ENCODE measurements at regions not wholly inside any gene's neighbourhood (a gene's known extent, or its start where the extent isn't known, plus 50 kb on each side); places are given as distances from the start of the nearest gene placed in this dataset.

GRCh38 chr10:63064706-63065105 is 68.4 kb upstream of the NRBF2 start:
- Histone ChIP-seq H3K27ac (no peak overlapping the region), H3K4me3 (ENCODE audit: low read depth, low read length) (no peak overlapping the region), H3K27me3 (ENCODE audit: insufficient read depth, low read depth, severe bottlenecking) (peaks cover 58% of the 10 kb centered on the region), H3K9me3 (ENCODE audit: severe bottlenecking) (no peaks in the 10 kb centered on the region), H3K36me3 (no peaks in the 10 kb centered on the region)
- TF ChIP-seq CTCF (IDR thresholded peaks at IDR 0.05; ENCODE audit: low read depth, low read length): no peak
- no peak for DNase-seq

- Histone ChIP-seq H3K27ac (no peak overlapping the region), H3K36me3 (no peaks in the 10 kb centered on the region), H3K9me3 (ENCODE audit: severe bottlenecking) (no peaks in the 10 kb centered on the region), H3K27me3 (ENCODE audit: insufficient read depth, low read depth, severe bottlenecking) (peaks cover 44% of the 10 kb centered on the region), H3K4me3 (ENCODE audit: low read depth, low read length) (no peak overlapping the region)
- no peak for TF ChIP-seq CTCF (IDR thresholded peaks at IDR 0.05; ENCODE audit: low read depth, low read length)
- no peak for DNase-seq
Measured at GRCh38 chr10:63058236-63058635, 74.9 kb upstream of the NRBF2 start.

- DNase-seq: no peak
Measured at GRCh38 chr10:63057509-63057908, 75.6 kb upstream of the NRBF2 start.

GRCh38 chr10:63055705-63056104 is 77.4 kb upstream of the NRBF2 start:
- H3K4me3 ChIP-seq (ENCODE audit: low read depth, low read length): no peak overlapping the region
- H3K27ac ChIP-seq: no peak overlapping the region
- no peak for TF ChIP-seq CTCF (IDR thresholded peaks at IDR 0.05; ENCODE audit: low read depth, low read length)
- no peaks in the 10 kb centered on the region for H3K9me3 ChIP-seq (ENCODE audit: severe bottlenecking)
- no peaks in the 10 kb centered on the region for H3K36me3 ChIP-seq
- H3K27me3 ChIP-seq (ENCODE audit: insufficient read depth, low read depth, severe bottlenecking): peaks cover 56% of the 10 kb centered on the region
- DNase-seq: no peak

More at GRCh38 chr10:63057509-63057908, 75.6 kb upstream of the NRBF2 start:
- Histone ChIP-seq H3K27ac (no peak overlapping the region), H3K36me3 (no peaks in the 10 kb centered on the region), H3K4me3 (ENCODE audit: low read depth, low read length) (no peak overlapping the region), H3K9me3 (ENCODE audit: severe bottlenecking) (no peaks in the 10 kb centered on the region), H3K27me3 (ENCODE audit: insufficient read depth, low read depth, severe bottlenecking) (peaks cover 46% of the 10 kb centered on the region)
- TF ChIP-seq CTCF (IDR thresholded peaks at IDR 0.05; ENCODE audit: low read depth, low read length): no peak

GRCh38 chr10:63054889-63055611 is 78.1 kb upstream of the NRBF2 start:
- Histone ChIP-seq H3K4me3 (ENCODE audit: low read depth, low read length) (no peak overlapping the region), H3K27me3 (ENCODE audit: insufficient read depth, low read depth, severe bottlenecking) (peaks cover 58% of the 10 kb centered on the region), H3K36me3 (no peaks in the 10 kb centered on the region), H3K9me3 (ENCODE audit: severe bottlenecking) (no peaks in the 10 kb centered on the region), H3K27ac (no peak overlapping the region)
- DNase-seq: no peak
- no peak for TF ChIP-seq CTCF (IDR thresholded peaks at IDR 0.05; ENCODE audit: low read depth, low read length)

GRCh38 chr10:63052083-63052482 is 81.0 kb upstream of the NRBF2 start:
- H3K9me3 ChIP-seq (ENCODE audit: severe bottlenecking): peaks cover 3% of the 10 kb centered on the region
- no peak overlapping the region for H3K27ac ChIP-seq
- H3K4me3 ChIP-seq (ENCODE audit: low read depth, low read length): no peak overlapping the region
- H3K36me3 ChIP-seq: no peaks in the 10 kb centered on the region
- no peak for DNase-seq
- peaks cover 65% of the 10 kb centered on the region for H3K27me3 ChIP-seq (ENCODE audit: insufficient read depth, low read depth, severe bottlenecking)
- TF ChIP-seq CTCF (IDR thresholded peaks at IDR 0.05; ENCODE audit: low read depth, low read length): no peak

Measured in WERI-Rb-1 (cell line).